Uterus (tissue), 2 donors: ENCODE measurements at regions not wholly inside any gene's neighbourhood (a gene's known extent, or its start where the extent isn't known, plus 50 kb on each side); places are given as distances from the start of the nearest gene placed in this dataset.

Experiments
- POLR2A ChIP-seq, 2 donors: fragments of 450-650 bp; IDR thresholded peaks; one replicate each; pipeline ENCODE4 v1.6.1; 2016; ENCODE audit warnings: antibody characterized with exemption in 2 of 2, mild to moderate bottlenecking in 1 of 2, moderate library complexity in 1 of 2
- TF ChIP-seq, protein P1 (sequence below), 4 experiments: fragments of 200-600 bp in 2 of 4; fragments of 450-650 bp in 2 of 4; sonication (generic) in 2 of 4; IDR thresholded peaks; one replicate each; pipeline ENCODE4 v1.5.1; 2016 to 2019; ENCODE audit warnings: antibody characterized with exemption in 4 of 4, mild to moderate bottlenecking in 2 of 4, moderate library complexity in 1 of 4

DNA sequence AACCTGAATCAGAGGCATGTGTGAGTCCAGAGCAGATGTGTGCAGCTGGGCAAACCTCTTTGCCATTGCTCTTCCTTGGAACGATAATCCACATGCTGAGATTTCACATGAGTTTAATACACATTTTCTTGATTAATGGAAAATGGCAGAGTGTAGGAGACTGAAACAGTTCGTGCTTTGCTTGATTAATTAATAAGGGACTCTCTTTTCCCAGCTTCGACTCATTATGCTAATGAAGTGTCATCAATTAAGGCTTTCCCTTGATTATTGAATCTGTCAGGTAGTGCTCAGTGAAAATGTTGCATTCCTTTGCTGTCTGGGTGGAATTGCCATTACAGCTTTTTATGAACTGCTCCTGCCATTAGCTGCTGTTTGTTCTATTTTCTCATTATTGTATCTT is 487.7 kb upstream of the NOVA1 start:
- TF ChIP-seq, protein P1, sequence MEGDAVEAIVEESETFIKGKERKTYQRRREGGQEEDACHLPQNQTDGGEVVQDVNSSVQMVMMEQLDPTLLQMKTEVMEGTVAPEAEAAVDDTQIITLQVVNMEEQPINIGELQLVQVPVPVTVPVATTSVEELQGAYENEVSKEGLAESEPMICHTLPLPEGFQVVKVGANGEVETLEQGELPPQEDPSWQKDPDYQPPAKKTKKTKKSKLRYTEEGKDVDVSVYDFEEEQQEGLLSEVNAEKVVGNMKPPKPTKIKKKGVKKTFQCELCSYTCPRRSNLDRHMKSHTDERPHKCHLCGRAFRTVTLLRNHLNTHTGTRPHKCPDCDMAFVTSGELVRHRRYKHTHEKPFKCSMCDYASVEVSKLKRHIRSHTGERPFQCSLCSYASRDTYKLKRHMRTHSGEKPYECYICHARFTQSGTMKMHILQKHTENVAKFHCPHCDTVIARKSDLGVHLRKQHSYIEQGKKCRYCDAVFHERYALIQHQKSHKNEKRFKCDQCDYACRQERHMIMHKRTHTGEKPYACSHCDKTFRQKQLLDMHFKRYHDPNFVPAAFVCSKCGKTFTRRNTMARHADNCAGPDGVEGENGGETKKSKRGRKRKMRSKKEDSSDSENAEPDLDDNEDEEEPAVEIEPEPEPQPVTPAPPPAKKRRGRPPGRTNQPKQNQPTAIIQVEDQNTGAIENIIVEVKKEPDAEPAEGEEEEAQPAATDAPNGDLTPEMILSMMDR (IDR thresholded peaks at IDR 0.05), result no peak
- no peak for TF ChIP-seq POLR2A (IDR thresholded peaks at IDR 0.05)
